Keratinocyte (primary cell): ENCODE measurements at regions not wholly inside any gene's neighbourhood (a gene's known extent, or its start where the extent isn't known, plus 50 kb on each side); places are given as distances from the start of the nearest gene placed in this dataset.

Experiments used
- DNase-seq: peaks from one replicate; pipeline ENCODE4 v3.0.0-alpha.2; 2011; ENCODE audit warnings: low read depth, missing footprints, low spot score
- FAIRE-seq: peaks from 2 replicates; lab custom pipeline; 2011; peaks lifted over from hg19 to GRCh38; lab: Jason Lieb, UNC
- H2AFZ ChIP-seq: 2 replicates; pipeline ENCODE4 v1.6.0; 2012; ENCODE audit warnings: low read length, control low read depth, inconsistent platforms; ENCODE audit not compliant: control insufficient read depth
- H3K27ac ChIP-seq: 2 replicates; pipeline ENCODE4 v1.5.1; 2011; ENCODE audit warnings: low read length; ENCODE audit not compliant: control insufficient read depth, insufficient read depth
- H3K27me3 ChIP-seq: 3 replicates; pipeline ENCODE4 v1.6.0; 2011; ENCODE audit warnings: low read length; ENCODE audit not compliant: control insufficient read depth, insufficient read depth; ENCODE audit errors: extremely low read depth
- H3K36me3 ChIP-seq, 2 experiments: 2 replicates in 1 of 2; 3 replicates in 1 of 2; pipeline ENCODE4 v1.5.1; 2011; ENCODE audit warnings: low read length in 2 of 2, mild to moderate bottlenecking in 1 of 2; ENCODE audit not compliant: control insufficient read depth in 2 of 2, insufficient read depth in 2 of 2; ENCODE audit errors: extremely low read depth in 1 of 2
- H3K4me1 ChIP-seq: 3 replicates; pipeline ENCODE4 v1.5.1; 2011; ENCODE audit warnings: low read length; ENCODE audit not compliant: control insufficient read depth, insufficient read depth; ENCODE audit errors: extremely low read depth
- H3K4me2 ChIP-seq: 3 replicates; pipeline ENCODE4 v1.6.0; 2011; ENCODE audit warnings: low read depth, low read length; ENCODE audit not compliant: control insufficient read depth, insufficient read depth; ENCODE audit errors: extremely low read depth
- H3K4me3 ChIP-seq, 3 experiments: fragments of 200-600 bp in 1 of 3; sonication (generic) in 1 of 3; 2 replicates in 2 of 3; 3 replicates in 1 of 3; pipeline ENCODE4 v1.5.1; 2011 to 2016; ENCODE audit warnings: low read length in 3 of 3, mild to moderate bottlenecking in 3 of 3, control low read depth in 2 of 3, inconsistent platforms in 1 of 3, low read depth in 1 of 3, mixed read lengths in 1 of 3, mixed run types in 1 of 3, moderate library complexity in 1 of 3; ENCODE audit not compliant: control insufficient read depth in 2 of 3, insufficient read depth in 2 of 3; ENCODE audit errors: extremely low read depth in 1 of 3
- H3K79me2 ChIP-seq: 2 replicates; pipeline ENCODE4 v1.6.0; 2012; ENCODE audit warnings: low read length; ENCODE audit not compliant: control insufficient read depth, insufficient read depth
- H3K9ac ChIP-seq: 3 replicates; pipeline ENCODE4 v1.6.0; 2011; ENCODE audit warnings: low read length; ENCODE audit not compliant: control insufficient read depth, insufficient read depth; ENCODE audit errors: extremely low read depth
- H3K9me1 ChIP-seq: 3 replicates; pipeline ENCODE4 v1.6.0; 2011; ENCODE audit warnings: low read length; ENCODE audit not compliant: control insufficient read depth, insufficient read depth; ENCODE audit errors: extremely low read depth
- H3K9me3 ChIP-seq: 2 replicates; pipeline ENCODE4 v1.5.1; 2012; ENCODE audit warnings: low read depth, low read length; ENCODE audit not compliant: control insufficient read depth
- H4K20me1 ChIP-seq: 3 replicates; pipeline ENCODE4 v1.6.0; 2011; ENCODE audit warnings: low read length; ENCODE audit not compliant: control insufficient read depth, insufficient read depth; ENCODE audit errors: extremely low read depth
- CTCF ChIP-seq, 3 experiments: IDR thresholded peaks in 1 of 3; conservative IDR thresholded peaks in 1 of 3; optimal IDR thresholded peaks in 1 of 3; 2 replicates in 2 of 3; 3 replicates in 1 of 3; pipeline versions ENCODE3 to v1.5.1; 2011; ENCODE audit warnings: low read length in 3 of 3, mild to moderate bottlenecking in 3 of 3, moderate library complexity in 2 of 3, control low read depth in 1 of 3, inconsistent platforms in 1 of 3; ENCODE audit not compliant: insufficient read depth in 2 of 3; ENCODE audit errors: extremely low read depth in 1 of 3
- EZH2 ChIP-seq: IDR thresholded peaks from one replicate; pipeline ENCODE4 v1.6.1; 2012; ENCODE audit warnings: inconsistent platforms, mild to moderate bottlenecking, low read length, moderate library complexity
- dilution Hi-C: fragments of 300-500 bp; cut with MboI; formaldehyde crosslinking; loops from one replicate; pipeline ENCODE4 v1.7.0; 2020; ENCODE audit warnings: low sequenced_read_pairs; ENCODE audit not compliant: extremely low pct_ligation_motif_present

GRCh38 chr4:153905231-153905630 lies 116.3 kb upstream of the SFRP2 start:
- H3K9me3 ChIP-seq, result no peaks in the 10 kb centered on the region
- H3K79me2 ChIP-seq, result no peaks in the 10 kb centered on the region
- no peak overlapping the region for H2AFZ ChIP-seq
- no peaks in the 10 kb centered on the region for H3K27me3 ChIP-seq
- no peaks in the 10 kb centered on the region for H4K20me1 ChIP-seq
- TF ChIP-seq EZH2, result no peak
- no peak for TF ChIP-seq CTCF (optimal IDR thresholded peaks at IDR 0.05 in 1 of 3, IDR thresholded peaks at IDR 0.05 in 1 of 3, conservative IDR thresholded peaks at IDR 0.05 in 1 of 3; ENCODE audit: extremely low read depth in 1 of 3, insufficient read depth in 2 of 3, low read length in 3 of 3)
- FAIRE-seq, result no peak
- H3K9ac ChIP-seq, result no peak overlapping the region
- no peak overlapping the region for H3K4me3 ChIP-seq
- H3K4me1 ChIP-seq, result no peaks in the 10 kb centered on the region
- no peak for DNase-seq
- dilution Hi-C loops, result no loop called here
- H3K27ac ChIP-seq, result no peak overlapping the region
- no peaks in the 10 kb centered on the region for H3K36me3 ChIP-seq
- no peak overlapping the region for H3K4me2 ChIP-seq
- H3K9me1 ChIP-seq, result no peaks in the 10 kb centered on the region

GRCh38 chr4:153904011-153904410 lies 115.1 kb upstream of the SFRP2 start:
- H3K9me1 ChIP-seq, result no peaks in the 10 kb centered on the region
- no peak overlapping the region for H2AFZ ChIP-seq
- H3K9me3 ChIP-seq, result no peaks in the 10 kb centered on the region
- no peak overlapping the region for H3K27ac ChIP-seq
- no peaks in the 10 kb centered on the region for H3K4me1 ChIP-seq
- H3K4me3 ChIP-seq, result no peak overlapping the region
- no peak for DNase-seq
- H3K79me2 ChIP-seq, result no peaks in the 10 kb centered on the region
- H3K36me3 ChIP-seq, result no peaks in the 10 kb centered on the region
- no peaks in the 10 kb centered on the region for H3K27me3 ChIP-seq
- TF ChIP-seq EZH2, result no peak
- dilution Hi-C loops, result no loop called here
- H3K9ac ChIP-seq, result no peak overlapping the region
- no peaks in the 10 kb centered on the region for H4K20me1 ChIP-seq
- FAIRE-seq, result no peak
- H3K4me2 ChIP-seq, result no peak overlapping the region

GRCh38 chr4:153901220-153901619 lies 112.3 kb upstream of the SFRP2 start:
- Histone ChIP-seq H3K27me3 (no peaks in the 10 kb centered on the region), H3K36me3 (no peaks in the 10 kb centered on the region), H3K9me1 (no peaks in the 10 kb centered on the region), H2AFZ (no peak overlapping the region), H3K9me3 (no peaks in the 10 kb centered on the region), H4K20me1 (no peaks in the 10 kb centered on the region), H3K9ac (no peak overlapping the region), H3K4me1 (no peaks in the 10 kb centered on the region), H3K79me2 (no peaks in the 10 kb centered on the region), H3K27ac (no peak overlapping the region), H3K4me2 (no peak overlapping the region), H3K4me3 (no peak overlapping the region)
- no peak for TF ChIP-seq CTCF (optimal IDR thresholded peaks at IDR 0.05 in 1 of 3, IDR thresholded peaks at IDR 0.05 in 1 of 3, conservative IDR thresholded peaks at IDR 0.05 in 1 of 3; ENCODE audit: extremely low read depth in 1 of 3, insufficient read depth in 2 of 3, low read length in 3 of 3)
- no peak for TF ChIP-seq EZH2
- FAIRE-seq (no peak), DNase-seq (no peak)
- dilution Hi-C loops, result no loop called here
